GM12872 (cell line): ENCODE measurements at regions not wholly inside any gene's neighbourhood (a gene's known extent, or its start where the extent isn't known, plus 50 kb on each side); places are given as distances from the start of the nearest gene placed in this dataset.

ENCODE experiments used
- TF ChIP-seq, protein P1 (sequence below): IDR thresholded peaks from 3 replicates; pipeline ENCODE4 v1.5.1; 2011; ENCODE audit warnings: low read depth, mild to moderate bottlenecking, low read length, moderate library complexity; ENCODE audit not compliant: insufficient read depth

DNA sequence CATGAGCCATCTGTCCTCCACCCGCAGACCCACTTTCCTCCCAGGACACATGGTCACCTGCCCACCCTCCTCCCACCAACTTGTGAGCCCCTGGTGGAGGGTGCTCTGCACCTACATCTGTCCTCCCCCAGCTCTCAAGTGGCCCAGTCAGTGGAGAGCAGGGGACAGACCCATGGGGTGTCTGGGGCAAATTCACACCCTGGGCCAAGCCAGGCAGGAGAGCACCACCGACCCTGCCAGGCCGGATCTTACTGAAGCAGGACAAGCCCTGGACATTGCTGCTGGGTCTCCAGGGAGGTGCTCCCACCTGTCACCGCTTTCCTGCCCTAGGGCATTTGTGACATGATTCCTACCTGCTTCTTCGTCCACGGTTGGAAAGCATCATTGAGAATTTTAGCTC, 221.6 kb downstream of the TUBA3C start:
- TF ChIP-seq, protein P1, sequence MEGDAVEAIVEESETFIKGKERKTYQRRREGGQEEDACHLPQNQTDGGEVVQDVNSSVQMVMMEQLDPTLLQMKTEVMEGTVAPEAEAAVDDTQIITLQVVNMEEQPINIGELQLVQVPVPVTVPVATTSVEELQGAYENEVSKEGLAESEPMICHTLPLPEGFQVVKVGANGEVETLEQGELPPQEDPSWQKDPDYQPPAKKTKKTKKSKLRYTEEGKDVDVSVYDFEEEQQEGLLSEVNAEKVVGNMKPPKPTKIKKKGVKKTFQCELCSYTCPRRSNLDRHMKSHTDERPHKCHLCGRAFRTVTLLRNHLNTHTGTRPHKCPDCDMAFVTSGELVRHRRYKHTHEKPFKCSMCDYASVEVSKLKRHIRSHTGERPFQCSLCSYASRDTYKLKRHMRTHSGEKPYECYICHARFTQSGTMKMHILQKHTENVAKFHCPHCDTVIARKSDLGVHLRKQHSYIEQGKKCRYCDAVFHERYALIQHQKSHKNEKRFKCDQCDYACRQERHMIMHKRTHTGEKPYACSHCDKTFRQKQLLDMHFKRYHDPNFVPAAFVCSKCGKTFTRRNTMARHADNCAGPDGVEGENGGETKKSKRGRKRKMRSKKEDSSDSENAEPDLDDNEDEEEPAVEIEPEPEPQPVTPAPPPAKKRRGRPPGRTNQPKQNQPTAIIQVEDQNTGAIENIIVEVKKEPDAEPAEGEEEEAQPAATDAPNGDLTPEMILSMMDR: no peak

GRCh38 chr13:18959229-18959628, 222.4 kb downstream of the TUBA3C start:
- TF ChIP-seq, protein P1: no peak

DNA sequence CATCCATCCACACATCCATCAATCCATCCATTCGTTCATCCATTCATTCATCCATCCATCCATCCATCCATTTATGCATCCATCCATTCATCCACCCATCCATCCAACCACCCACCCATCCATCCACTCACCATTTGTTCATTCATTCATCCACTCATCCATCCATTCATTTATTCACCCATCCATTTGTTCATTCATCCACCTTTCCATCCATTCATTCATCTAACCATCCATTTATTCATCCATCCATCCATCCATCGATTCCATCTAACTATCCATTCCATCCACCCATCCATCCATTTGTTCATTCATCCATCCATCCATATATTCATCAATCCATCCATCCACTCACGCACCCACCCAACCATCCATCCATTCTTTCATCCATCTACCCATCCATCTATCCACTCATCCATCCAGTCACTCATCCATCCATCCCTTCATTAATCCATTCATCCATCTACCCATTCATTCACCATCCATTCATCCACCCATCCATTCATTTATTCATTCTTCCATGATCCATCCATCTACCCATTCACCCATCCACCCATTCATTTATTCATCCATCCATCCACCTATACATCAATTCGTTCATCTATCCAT, 225.0 kb downstream of the TUBA3C start:
- TF ChIP-seq, protein P1: no peak

DNA sequence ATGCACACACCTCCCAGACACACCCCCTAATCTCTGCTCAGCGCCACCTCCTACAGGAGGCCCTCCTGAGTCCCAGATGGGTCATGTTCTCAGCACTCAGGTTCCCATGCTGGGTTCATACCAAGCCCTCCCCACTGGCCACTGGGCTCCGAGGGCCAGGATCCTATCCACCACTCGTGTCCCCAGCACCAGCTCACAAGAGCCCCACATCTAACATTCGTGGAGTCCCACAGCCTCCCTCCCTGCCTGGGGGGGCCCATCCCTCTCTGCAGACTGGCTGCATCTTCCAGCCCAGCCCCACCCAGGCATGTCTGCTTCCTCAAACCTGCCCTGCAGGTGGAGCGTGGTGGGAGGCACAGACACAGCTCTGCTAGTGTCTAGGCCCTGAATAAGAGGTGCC, 227.4 kb downstream of the TUBA3C start:
- TF ChIP-seq, protein P1: no peak

DNA sequence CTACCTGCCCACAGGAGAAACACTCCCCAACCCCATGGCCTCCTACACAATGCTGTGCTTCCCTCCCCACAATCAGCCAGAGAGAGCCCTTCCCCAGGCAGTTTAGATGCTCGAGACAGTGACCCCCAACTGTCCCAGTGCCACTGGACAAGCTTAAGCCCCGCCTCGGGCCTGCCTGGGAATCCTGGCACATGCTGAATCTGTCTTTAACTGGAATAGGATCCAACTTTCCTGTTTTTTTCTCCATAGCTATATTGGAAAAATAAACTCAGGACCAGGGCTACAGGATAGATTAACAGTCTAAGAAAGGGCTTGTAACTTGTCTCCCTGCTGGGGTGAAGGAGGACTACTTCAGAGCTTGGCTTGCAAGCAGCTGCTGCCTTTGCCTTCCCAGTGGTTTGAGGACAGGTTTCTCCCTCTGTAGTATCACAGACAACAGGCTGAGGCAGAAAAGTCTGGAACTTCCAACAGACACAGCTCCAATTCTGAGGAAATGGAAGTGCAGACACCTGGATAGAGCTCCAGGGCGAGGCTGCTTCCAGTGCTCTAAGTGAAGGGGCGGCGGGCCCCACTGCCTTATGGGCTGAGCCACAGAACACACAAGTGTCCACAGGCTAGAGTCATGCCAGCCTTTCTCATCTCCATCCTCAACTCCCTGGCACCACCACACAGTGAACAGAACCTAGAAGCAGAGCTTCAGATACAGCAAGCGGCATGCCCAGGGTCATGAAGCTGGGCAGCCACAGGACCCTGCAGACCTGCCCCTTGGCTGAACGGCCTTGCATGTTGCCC, 228.3 kb downstream of the TUBA3C start:
- TF ChIP-seq, protein P1: no peak

GRCh38 chr13:18952225-18953016, 229.2 kb downstream of the TUBA3C start:
- TF ChIP-seq, protein P1: no peak

DNA sequence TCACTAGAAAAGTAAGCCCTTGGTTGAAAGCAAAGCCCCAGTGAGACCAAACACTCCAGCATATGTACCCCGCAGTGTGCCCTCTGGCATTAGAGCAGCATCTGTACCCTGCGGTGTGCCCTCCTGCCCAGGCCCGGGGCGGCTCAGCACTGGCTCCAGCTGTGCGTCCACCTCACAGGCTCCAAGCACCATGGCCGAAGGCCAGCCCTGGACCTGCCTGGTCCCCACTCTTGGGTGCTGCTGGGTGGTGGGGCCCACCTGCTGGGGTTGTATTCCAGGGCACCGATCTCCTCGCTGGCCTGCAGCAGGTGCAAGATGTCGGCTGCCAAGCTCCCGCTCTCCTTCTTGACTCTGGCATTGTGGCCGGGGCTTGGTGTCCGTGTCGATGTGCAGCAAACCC, 230.2 kb downstream of the TUBA3C start:
- TF ChIP-seq, protein P1: no peak
